ENCODE measurements at regions not wholly inside any gene's neighbourhood (a gene's known extent, or its start where the extent isn't known, plus 50 kb on each side); places are given as distances from the start of the nearest gene placed in this dataset.

DNA sequence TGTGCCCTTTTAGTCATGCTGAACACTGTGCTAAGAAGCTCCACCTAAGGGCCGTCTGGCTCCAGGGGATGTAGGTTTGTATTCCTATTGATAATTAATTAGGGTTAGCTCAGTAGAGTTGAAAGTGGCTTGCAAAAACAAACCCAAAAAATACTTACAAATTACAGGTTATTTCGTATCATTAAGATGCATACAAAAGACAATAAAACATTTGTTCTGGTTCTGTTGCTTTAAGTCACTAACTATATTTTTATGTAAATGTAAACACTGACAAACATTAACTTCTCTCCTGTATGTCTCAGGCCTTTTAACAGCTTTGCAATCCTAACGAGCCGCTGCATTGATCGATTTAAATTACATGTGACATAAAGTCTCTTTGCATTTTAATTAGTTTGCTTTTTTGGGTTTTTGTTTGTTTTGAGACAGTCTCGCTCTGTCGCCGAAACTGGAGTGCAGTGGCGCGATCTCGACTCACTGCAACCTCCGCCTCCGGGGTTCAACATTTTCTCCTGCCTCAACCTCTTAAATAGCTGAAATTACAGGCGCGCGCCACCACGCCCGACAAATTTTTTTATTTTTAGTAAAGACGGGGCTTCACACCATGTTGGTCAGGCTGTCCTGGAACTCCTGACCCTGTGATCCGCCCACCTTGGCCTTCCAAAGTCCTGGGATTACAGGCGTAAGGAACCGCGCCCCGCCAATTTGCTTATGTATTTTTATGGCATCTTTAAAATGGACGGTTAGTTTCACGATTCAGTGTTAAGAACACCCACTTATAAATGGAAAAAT is 110.9 kb downstream of the HFE start:
- peak; percentile 74 for DNase-seq

DNA sequence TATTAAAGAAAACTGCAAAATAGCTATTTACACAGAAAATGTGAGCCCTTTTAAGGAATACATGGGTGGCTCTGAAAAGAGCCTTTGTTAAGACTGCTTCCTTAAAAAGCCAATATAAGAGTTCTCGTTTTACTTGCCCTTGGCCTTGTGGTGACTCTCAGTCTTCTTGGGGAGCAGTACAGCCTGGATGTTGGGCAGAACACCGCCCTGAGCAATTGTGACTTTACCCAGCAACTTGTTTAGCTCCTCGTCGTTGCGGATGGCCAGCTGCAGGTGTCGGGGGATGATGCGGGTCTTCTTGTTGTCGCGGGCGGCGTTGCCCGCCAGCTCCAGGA is 111.5 kb downstream of the HFE start:
- DNase-seq = no peak

DNA sequence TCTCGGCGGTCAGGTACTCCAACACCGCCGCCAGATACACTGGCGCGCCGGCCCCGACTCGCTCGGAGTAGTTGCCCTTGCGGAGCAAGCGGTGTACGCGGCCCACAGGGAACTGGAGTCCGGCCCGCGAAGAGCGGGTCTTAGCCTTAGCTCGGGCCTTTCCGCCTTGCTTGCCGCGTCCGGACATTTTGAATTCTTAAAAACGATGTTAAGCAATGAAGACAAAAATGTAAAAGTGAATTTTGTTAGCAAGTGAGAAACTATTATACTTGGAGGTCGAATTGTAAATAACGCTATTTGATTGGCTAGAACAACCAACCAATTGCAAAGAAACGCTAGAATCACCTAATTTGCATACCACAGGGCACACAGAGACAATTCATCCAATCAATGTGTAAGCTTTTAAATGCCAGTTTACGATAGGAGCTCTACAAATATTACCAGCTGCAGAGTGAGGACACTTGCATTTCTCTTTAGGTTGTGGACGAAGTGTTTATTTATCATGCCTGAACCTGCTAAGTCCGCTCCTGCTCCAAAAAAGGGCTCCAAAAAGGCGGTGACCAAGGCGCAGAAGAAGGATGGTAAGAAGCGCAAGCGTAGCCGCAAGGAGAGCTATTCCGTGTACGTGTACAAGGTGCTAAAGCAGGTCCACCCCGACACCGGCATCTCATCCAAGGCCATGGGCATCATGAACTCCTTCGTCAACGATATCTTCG is 112.0 kb downstream of the HFE start:
- peak; percentile 94 for DNase-seq

DNA sequence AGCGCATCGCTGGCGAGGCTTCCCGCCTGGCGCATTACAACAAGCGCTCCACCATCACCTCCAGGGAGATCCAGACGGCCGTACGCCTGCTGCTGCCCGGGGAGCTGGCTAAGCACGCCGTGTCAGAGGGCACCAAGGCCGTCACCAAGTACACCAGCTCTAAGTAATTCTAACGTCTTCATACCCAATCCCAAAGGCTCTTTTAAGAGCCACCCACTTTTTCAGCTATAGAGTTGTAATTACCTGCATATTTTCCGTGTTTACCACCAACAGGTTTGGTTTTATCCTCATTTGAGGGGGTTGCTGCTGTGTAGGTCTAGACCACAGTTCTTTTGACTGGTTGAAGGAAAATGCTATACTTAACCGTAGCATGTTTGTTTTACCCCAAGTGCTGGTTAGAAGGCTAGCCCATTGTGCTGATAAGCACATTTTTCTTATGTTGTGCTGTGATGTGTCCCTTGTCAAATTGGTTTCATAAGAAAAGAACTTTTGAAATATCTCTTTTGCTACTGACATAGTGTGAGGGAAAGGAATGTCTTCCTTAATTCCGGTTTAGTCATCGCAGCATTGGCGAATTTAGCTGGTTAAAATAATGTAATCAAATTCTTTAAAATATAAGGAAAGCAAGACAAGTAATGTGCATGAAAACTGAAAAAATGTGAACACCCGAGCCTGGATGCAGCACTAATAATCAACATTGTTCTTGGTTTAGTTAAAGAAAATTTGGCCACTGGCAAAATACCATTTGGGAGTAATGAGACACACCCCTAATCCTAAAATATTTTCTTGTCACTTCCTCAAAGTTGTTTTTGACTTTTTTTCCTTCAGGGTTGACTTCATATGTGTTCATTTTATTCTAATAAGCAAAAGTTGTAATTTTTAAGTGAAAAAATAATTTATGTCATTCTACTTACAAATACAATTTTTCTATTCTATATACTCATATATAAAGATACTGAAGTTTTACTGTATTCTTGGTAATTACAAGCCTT is 112.8 kb downstream of the HFE start:
- no peak for DNase-seq

DNA sequence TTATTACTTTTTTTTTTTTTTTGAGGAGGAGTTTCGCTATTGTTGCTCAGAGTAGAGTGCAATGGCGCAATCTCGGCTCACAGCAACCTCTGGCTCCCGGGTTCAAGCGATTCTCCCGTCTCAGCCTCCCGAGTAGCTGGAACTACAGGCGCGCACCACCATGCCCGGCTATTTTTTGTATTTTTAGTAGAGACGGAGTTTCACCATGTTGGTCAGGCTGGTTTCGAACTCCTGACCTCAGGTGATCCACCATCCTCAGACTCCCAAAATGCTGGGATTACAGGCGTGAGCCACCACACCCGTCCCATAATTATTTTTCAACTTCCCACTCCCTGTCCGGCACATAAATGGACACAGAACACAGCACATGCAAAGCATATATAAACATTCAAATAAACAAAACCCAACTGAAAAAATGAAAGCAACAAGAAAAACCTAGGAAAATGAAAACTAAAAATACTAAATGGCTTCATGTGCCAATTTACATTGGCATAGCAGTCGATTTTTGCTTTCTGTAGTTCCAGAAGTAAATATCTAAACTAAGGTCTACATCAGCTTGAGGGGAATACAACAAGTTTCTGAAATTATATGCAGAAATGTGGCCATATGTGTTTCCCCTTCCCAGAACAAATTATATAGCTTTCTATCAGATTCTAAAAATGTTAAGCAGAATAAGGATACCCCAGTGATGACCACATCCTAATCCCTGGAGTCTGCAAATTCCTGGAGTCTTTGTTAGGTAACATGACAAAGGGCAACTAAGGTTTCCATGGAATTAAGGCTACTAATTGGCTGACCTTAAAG is 113.9 kb downstream of the HFE start:
- no peak for DNase-seq

DNA sequence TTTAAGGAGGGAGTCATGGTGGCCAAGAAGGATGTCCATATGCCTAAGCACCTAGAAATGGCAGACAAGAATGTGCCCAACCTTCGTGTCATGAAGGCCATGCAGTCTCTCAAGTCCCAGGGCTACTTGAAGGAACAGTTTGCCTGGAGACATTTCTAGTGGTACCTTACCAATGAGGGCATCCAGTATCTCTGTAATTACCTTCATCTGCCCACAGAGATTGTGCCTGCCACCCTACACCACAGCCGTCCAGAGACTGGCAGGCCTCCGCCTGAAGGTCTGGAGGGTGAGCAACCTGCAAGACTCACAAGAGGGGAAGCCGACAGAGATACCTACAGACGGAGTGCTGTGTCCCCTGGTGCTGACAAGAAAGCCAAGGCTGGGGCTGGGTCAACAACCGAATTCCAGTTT is 115.0 kb downstream of the HFE start:
- DNase-seq = no peak

DNA sequence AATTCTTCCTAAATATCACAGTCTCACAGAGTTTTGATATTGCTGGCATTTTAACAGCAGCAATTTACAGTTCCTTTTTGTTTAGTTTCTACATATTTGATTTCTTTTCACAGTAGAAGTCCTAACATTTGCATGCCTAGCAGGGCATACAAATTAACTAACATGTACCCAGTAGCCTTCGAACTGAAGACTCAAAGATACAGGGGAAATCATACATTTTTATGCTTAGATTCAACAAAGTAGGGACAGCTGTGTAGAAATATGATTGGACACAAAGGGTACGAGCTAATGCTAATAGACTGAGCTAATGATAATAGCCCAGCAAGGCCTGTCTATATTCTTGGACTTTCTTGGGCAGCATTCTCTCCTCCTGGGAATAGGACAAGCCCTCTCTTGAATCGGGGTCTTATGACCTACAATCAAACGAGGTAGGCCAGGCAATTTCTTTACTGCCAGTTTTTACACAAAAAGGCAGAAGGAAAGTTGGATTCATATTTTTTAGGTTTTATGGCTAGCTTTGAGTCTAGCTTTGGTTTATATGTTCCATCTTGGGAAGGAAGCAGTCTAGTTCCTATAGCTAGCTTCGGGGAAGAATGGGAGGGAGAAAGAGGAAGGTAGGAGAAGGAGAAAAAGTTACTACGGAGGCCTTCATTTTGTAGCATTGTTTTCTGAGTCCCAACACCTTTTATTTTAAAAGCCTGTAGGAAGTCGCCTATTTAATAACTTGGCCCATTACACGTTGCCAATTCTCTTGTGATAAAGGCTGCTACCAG is 115.8 kb downstream of the HFE start:
- DNase-seq = no peak

DNA sequence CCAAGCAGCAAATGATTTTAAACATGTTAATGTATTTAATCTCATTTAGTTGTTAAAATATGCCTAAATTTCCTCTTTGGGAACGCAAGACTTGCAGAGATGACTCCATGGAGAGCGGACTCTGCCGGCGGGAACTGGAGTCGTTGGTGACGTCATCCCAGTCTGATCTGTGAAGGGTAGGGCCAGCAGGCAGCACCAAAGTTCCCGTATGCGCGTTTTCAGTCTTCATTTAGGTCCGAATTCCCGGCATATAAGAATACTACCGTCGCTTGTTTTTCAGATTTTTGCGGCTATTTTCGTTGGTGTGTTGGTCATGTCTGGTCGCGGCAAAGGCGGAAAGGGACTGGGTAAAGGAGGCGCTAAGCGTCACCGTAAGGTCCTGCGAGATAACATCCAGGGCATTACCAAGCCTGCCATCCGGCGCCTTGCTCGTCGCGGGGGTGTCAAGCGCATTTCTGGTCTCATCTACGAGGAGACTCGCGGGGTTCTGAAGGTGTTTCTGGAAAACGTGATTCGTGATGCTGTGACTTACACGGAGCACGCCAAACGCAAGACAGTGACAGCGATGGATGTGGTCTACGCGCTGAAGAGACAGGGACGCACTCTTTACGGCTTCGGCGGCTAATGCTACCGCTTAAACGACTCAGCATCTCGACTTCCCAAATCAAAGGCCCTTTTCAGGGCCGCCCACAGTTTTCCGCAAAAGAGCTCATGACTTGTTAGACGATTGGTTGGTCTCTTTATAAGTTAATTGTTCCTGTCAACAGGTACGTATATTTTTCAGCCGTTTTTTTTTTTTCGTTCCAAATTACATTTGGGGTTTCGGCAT is 117.3 kb downstream of the HFE start:
- peak; percentile 95 for DNase-seq

DNA sequence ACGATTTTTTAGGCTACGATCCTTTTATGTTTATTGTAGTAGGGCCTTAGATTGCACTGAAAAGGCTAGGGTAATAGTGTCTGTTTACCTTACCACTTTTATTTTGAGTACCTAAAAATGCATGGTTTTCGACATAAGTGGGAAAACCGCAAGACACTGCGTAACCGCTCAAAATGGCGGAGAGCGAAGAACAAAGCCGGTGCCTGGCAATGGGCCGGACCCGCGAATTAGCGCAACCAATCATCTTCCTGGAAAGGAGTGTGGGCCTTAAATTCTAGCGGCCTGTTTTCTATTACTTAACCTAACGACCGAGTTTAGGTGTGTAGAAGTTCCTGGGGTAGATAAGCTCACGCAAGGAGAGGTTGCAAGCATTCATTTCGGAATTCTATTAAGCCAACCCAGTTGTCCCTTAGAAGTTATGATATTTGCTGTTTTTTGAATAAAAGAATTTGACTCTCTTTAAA is 118.0 kb downstream of the HFE start:
- DNase-seq = peak; percentile 92

DNA sequence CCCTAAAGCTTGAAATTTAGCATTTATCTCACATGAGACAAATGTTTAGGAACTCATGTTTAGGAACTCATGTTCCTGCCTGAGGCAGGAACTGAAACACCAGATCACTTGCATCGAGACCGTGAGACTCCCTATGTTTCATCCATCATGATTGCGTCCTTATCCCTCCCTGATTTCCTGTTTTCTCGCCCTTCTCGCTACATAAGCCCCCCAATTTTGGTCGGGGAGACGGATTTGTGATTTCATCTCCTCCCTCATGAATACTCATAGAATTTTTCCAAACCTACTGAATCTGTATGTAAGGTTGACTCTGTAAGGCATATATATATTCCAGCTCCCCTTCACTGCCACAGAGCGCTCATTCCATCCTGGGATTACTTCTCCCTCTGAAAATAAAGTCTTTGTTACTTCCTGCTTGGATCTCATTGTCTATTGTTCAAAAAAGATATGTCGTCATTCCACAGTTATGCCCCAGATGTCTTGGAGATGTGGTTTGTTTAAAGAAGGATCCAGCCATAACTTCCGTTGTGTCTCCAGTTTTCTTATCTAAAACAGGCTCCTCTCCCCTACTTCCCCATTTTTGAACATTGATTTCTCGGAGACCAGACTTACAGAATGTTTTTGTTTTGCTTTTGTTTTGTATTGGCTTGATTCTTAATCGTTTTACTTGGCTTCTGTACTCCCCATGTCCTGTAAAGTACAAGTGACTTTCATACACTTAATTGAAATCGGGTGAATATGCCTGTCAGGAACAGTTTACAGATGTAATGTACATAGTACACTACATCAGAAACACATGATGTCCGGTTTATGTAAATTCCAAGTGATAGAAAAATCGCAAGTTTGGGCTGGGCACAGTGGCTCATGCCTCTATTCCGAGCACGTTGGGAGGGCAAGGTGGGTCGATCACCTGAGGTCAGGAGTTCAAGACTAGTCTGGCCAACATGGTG is 118.7 kb downstream of the HFE start:
- no peak for DNase-seq

DNA sequence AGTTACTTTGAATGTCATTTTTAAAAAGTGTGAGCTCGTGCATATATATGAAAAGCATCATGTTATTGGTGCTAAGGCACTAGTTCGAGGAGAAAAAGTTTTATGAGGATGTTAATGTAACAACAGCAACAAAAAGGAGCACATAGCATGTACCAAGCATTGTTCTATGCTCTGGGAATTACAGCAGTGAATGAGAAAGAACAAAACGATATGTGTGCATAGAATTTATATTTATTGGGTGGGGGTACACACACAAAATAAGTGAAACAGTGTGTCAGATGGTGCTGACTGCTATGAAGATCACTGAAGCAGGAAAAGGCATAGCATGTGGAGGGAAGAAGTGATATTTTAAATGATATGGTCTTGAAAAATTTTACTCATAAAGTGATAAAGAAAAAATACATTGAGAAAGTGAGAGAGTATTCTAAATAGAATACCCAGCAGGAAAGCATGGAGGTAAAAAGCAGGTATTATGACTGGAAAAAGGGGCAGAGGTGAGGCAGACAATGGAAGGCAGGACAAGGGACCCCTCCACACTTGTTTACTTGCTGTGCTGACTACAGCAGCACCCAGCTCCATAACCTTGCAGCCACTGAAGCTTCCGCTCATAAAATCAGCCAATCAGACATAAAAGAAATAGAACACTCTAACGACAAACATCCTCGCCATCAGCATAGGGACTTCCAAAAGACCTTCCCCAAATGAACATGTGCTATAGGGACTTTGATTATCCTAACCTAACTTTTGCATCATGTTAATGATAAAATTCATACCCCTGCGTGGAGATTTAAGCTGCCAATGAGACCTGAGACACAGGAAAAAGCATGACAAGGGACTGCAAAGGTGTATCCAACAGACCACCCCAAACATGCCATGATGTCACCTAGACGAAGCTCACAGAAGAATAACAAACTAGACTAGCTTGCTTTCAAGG is 119.9 kb downstream of the HFE start:
- no peak for DNase-seq

DNA sequence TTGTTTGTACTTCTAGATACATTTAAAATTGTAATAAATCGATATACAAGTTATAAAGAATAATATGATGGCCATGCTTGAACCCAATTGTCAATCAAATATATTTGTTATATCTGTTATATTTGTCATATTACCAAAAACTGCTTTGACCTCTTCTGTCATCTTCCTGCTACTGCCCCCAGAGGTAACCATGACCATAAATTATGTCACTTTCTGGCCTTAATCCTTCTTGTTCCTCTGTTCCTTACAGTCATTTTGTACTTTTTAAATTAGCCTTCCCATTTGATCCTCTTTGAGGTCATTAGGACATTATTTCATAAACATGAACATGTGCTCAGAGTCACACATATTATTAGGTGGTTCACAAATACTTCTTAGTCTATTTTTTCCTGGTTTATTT is 124.7 kb downstream of the HFE start:
- DNase-seq = no peak

DNA sequence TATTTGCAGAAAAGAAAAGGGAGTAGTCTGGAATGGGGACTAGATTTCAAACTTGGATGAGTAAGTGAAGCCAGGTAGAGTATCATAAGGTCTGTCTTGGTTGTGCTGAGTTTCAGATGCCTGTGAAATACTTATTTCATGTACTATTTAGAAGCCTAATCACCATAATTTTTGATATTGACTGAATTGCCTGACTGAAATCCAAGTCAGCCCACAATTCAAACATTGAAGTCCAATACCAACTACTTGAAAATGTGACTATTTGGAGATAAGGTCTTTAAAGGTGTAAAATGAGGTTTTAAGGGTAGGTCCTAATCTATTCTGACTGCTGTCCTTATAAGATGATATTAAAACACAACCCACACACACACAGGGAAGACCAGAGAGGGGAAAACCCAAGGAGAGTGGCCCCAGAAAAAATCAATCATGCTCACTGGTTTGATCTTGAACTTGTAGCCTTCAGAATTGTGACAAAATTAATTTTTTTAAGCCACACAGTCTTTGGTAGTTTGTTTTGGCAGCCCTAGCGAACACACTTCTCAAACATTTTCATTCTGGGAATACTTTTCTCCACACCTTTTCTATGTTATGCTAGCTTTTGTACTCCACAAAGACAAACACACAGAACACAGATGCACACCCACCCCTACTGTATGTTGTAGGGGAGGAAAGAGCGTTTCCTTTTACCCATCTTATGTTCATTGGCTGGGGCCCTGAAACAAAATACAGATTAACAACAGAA is 126.3 kb downstream of the HFE start:
- no peak for DNase-seq

DNA sequence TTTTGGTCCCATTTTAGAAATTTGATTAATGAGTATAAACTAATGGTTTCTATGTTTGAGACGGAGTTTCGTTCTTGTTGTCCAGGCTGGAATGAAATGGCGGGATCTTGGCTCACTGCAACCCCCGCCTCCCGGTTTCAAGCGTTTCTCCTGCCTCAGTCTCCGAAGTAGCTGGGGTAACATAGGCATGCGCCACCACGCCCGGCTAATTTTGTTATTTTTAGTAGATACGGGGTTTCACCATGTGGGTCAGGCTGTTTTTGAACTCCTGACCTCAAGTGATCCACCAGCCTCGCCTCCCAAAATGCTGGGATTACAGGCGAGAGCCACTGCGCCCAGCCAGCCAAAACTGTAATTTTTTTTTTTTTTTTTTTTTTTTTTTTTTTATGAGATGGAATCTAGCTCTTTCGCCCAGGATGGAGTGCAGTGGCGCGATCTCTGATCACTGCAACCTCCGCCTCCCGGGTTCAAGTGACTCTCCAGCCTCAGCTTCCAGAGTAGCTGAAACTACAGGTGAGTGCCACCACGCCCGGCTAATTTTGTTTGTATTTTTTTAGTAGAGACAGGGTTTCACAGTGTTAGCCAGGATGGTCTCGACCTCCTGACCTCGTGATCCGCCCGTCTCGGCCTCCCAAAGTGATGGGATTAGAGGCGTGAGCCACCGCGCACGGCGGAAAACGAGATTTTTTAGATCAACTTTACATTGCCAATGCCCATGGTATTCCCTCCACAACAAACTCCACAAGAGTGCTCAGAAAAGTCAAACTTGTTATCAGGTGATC is 127.8 kb downstream of the HFE start:
- DNase-seq = peak; percentile 43

DNA sequence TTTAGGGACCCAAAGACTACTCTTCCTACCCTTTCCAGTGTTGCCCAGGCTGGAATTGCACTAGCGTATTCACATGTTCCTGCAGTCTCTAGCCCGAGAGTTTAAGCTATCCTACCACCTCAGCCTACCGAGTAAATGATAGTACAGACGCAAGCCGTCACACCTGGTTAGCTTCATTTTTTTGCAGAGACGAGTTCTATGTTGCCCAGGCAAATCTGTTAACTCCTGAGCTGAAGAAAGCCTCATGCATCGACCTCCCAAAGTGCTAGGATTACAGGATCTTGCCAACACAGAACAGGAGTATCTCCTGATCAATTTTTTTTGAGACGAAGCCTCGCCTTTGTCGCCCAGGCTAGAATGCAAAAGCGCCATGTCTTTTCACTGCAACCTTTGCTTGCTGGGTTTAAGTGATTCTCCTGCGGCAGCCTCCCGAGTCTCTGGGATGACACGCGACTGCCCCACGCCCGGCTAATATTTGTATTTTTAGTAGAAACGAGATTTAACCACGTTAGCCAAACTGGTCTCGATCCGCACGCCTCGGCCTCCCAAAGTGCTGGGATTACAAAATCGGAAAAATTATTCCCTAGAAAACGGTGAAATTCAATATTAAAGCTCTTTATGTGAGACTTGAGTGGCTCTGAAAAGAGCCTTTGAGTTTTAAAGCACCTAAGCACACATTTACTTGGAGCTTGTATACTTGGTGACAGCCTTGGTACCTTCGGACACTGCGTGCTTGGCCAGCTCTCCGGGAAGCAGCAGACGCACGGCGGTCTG is 128.5 kb downstream of the HFE start:
- peak; percentile 75 for DNase-seq

DNA sequence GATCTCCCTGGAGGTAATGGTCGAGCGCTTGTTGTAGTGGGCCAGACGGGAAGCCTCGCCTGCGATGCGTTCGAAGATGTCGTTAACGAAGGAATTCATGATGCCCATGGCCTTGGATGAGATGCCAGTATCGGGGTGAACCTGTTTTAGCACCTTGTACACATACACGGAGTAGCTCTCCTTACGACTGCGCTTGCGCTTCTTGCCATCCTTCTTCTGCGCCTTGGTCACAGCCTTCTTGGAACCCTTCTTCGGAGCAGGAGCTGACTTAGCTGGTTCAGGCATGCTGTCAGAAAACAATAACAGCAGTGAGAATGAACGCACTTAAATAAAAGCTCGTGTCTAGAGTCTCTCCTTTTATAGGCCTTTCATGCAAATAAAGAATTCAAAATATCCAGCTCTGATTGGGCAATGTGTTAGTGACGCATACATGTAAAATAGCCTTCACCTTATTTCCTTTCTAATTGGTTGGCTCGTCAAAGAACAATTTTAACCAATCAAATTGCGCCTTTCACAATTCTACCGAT is 129.2 kb downstream of the HFE start:
- peak; percentile 97 for DNase-seq
